WTC11 (cell line): ENCODE measurements at regions not wholly inside any gene's neighbourhood (a gene's known extent, or its start where the extent isn't known, plus 50 kb on each side); places are given as distances from the start of the nearest gene placed in this dataset.

ENCODE experiments used
- FOXK1 ChIP-seq: sonication (generic); formaldehyde crosslinking; IDR thresholded peaks from 2 replicates; pipeline ENCODE4 v1.8.0; 2022; ENCODE audit warnings: mild to moderate bottlenecking, moderate library complexity, missing genetic modification reagents
- JUN ChIP-seq: sonication (generic); formaldehyde crosslinking; IDR thresholded peaks from 2 replicates; pipeline ENCODE4 v1.8.0; 2023; ENCODE audit warnings: mild to moderate bottlenecking, missing genetic modification reagents
- TF ChIP-seq, protein P1 (sequence below): fragments of 200-600 bp; IDR thresholded peaks from 2 replicates; pipeline ENCODE4 v1.8.0; 2022; ENCODE audit warnings: antibody characterized with exemption

DNA sequence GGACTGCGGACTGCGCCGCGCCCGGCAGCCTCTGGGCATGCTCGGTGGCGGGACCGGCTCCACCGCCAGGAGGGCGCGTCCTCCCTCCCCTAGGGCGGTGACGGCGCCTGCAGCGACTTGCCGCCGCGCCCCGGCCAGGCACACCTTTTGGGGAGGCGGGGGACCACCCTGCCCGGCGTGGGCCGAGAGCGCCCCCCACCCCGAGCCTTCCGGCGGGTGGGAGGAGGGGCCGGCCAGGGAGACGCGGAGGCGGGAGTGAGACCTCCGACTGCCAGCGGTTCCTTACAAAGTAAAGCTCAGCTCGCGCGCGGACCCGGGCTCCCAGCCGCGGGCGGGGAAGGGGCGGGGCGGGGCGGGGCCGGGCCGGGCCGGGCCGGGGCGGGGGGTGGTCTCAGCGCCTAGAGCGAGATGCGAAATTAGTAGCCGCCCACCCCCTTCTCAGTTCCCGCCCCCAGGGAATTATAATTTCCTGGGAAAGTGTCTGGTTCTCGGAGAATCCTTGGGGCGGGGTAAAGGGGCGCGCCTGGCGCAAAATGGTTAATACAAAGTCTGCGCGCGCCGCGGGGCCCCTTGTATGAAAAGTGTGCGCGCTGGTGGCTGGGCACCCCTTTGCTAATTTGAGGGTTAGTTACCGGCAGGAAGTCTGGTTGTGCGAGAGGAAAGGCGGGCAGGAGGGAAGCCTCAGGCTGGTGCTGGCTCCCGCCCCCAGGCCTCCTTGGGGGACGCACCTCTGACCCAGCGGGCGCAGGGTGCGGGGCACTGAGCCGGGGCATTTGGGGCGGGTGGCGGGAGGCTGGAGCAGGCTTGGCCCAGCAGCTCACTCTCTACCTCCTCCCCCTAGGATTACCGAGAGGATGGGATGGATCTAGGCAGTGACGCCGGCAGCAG lies 224.8 kb upstream of the IL12A start:
- TF ChIP-seq, protein P1, sequence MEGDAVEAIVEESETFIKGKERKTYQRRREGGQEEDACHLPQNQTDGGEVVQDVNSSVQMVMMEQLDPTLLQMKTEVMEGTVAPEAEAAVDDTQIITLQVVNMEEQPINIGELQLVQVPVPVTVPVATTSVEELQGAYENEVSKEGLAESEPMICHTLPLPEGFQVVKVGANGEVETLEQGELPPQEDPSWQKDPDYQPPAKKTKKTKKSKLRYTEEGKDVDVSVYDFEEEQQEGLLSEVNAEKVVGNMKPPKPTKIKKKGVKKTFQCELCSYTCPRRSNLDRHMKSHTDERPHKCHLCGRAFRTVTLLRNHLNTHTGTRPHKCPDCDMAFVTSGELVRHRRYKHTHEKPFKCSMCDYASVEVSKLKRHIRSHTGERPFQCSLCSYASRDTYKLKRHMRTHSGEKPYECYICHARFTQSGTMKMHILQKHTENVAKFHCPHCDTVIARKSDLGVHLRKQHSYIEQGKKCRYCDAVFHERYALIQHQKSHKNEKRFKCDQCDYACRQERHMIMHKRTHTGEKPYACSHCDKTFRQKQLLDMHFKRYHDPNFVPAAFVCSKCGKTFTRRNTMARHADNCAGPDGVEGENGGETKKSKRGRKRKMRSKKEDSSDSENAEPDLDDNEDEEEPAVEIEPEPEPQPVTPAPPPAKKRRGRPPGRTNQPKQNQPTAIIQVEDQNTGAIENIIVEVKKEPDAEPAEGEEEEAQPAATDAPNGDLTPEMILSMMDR, result no peak
- TF ChIP-seq JUN (no peak), FOXK1 (CRISPR knock-in tag) (peak; percentile 77; the same call in 1 of the 2 replicates)
